HT-29 (cell line): ENCODE measurements at regions not wholly inside any gene's neighbourhood (a gene's known extent, or its start where the extent isn't known, plus 50 kb on each side); places are given as distances from the start of the nearest gene placed in this dataset.

Source experiments
- DNase-seq: peaks from one replicate; pipeline ENCODE4 v3.0.0-alpha.2; 2015; ENCODE audit warnings: low spot score

DNA sequence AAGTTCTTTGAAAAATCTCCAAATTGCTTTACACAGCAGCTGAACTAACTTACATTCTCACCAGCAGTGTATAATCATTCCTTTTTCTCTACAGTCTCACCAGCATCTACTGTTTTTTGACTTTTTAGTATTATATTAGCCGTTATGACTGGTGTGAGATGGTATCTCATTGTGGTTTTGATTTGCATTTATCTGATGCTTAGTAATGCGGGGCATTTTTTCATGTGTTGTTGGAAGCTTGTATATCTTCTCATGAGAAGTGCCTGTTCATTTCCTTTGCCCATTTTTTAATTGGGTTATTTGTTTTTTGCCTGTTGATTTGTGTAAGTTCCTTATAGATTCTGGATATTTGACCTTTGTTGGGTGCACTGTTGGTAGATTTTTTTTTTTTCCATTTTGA lies 931.7 kb downstream of the CENPC start:
- DNase-seq = no peak

DNA sequence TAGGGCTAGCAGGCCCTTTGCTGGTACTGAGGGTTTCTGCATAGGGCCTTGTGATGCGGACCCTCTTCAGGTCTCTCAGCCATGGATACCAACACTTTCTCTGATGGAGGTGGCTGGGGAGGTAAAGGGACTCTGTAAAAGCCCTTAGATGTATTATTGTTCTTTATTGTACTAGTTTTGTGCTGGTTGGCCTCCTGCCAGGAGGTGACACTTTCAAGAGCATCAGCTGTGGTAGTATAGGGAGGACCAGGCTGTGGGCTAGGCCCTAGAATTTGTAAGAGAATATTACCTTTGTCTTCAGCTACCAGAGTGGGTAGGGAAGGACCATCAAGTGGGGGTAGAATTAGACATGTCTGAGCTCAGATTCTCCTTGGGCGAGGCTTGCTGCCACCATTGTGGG lies 936.3 kb downstream of the CENPC start:
- no peak for DNase-seq

DNA sequence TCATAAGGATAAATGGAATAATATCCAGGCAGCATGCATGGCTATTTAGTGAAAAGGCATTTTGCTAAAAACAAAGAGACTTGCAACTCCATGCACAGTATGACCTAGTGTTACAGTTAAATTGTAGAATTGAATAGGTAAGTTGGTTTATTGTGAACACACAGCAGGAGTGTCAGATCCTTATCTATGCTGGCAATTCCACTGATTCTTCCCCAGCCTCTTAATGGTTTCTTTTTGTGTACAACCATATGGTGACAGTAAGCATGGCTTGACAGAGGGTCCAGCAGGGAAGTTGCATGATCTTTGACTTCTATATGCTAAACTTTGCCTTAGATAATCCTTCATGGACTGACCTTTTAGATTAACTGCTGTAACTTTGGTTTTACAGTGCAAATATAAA lies 936.6 kb upstream of the EPHA5 start:
- DNase-seq = no peak

DNA sequence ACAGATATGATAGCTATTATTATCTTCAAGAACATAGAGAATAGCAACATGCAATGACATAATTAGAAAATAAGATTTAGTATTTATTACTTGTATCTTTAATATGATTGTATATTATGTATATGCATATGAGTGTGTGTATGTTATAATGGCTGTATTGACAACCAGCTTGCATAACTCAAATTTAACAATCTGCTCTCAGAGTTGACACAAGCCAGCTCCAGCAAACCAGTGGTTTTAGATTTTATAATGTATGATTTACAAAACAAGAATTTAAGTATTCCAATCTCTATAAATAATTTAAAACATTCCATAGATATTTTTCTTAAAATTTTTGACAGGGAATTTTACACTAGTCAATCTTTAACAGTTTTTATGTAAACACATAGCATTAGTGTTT lies 935.9 kb upstream of the EPHA5 start:
- no peak for DNase-seq

DNA sequence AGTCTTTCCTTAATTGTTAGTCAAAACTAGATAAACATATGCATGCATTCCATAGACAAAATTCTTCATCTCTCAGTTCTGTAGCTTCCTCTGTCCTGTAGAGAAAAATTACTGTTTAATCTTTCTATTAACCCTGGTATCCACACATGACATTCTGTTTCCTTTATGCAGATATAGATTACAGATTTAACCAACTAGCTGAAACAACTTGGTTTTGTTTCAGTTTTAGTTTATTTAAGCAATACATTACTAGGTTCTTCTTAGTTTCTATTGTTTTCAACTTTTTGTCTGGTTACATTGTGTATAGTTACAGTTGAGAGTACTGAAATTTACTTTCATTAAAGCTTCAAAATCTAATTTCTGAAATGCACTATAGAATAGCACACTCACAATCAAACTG lies 933.9 kb upstream of the EPHA5 start:
- DNase-seq = no peak

DNA sequence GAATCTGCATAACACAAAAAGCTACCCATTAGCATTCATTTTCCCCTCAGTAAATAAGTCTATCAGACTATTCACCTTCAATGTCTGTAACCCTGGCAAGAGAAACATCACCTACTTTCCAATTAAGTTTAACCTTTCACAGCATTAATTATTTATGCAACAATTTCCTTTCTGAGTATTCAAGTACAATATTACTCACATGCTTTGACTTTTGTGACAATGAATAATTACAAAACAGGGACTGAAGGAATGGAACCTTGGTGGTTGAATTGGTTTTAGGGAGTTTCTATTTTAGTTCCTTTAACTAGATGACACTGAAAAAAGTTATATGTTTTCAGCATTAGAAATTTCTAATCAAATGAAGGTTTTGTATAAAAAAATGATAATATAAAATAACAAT lies 932.3 kb upstream of the EPHA5 start:
- no peak for DNase-seq

DNA sequence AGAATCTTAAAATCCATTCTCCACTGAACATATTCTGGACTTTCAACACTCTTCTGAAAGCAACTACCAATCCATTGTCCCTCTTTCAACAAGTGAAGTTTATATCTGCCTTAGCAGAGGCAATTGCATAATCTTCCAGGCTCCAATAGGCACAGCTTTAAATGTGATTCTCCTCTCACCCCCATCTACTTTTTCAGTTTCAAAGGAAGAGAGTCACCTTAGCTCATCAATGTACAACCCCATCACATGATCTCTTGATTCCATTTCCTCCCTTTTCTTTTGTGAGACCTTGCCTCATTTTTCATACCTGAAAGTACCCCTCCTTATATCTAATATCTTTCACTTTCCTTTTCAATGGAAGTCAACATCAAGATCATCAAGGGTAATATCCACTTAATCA lies 921.7 kb upstream of the EPHA5 start:
- DNase-seq = no peak

DNA sequence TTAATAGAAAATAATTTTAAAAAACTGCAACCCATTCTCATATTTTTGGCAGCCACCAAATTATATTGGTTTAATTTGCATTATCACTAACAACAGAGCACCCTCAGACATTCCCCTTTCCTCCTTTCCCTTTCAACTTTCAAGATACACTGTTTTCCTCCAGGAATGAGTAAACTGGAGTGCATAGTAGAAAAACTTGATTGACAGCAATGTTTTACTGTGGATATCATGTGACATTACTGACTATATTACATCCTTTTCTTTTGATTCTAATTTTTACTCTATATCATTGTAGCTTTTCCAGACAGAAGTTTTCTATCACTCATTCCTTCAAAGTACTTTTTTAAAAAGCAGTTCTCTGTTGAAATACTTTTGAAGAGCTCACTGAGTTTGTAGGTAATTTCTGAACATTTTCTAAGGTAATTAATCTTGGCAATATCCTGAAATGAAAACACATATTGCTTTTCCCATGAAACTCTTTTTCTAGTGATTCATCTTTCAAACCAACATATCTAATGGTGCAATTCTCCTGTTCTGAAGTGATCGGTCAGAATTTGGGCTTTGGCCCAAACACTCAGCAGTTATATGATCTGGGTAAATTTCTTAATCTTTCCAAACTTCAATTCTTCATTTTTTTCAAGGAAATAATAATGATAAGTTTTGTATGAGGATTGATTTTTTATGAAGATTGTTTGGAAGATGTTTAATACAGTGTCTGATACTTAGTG lies 920.4 kb upstream of the EPHA5 start:
- no peak for DNase-seq

DNA sequence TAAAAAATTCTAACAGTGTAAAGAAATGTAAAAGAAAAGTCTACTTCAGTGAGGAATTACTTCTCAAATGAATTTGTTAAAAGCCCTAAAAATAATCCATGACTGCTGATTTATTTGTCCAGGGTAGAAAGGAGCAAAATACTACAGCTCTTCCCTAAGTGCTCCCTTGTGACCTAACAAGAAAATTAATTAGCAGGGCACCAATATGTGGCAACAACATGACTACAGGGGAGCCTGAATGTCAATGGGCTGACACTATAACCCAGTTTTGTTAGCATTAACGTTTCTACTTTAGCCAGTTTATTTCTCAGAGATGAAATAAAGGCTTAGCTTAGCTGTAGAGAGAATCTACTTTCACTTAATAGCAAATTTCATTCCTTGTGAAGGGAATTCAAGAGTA lies 918.9 kb upstream of the EPHA5 start:
- no peak for DNase-seq

DNA sequence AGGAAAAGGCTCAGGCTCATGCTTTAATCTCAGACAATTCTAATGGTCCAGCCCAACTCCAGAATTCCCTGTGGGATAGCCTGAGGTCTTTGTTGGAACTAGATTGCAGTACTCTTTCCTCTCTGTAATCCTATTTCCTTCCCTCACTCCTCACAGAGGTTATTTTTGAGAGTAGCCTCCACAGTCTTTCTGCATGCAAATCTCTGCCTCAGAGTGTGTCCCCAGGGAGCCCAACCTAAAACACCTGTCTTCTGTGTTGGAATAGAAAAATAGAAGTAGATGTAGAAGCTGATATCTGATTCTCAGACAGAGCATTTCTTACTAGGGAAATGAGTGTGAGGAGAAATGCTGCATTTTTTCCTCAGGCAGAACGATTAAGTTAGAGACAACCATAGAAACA lies 915.5 kb upstream of the EPHA5 start:
- no peak for DNase-seq

DNA sequence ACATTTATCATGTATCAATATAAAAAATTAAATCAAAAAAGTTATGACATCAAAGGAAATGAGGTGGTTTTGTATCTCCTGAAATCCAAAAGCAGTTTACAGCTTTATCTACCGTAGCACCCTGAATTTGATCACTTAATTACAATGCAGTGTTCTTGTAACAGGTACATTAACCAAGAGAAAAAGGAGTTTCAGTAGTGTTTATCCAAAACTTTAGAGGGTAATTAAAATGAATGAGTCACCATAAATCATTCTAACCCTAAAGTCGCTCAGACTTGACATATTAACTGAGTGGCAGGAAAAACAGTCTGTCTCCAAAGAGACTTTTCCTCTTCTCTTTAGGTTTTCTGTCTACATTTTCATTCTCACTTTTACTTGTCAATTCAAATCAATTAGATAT lies 907.6 kb upstream of the EPHA5 start:
- DNase-seq = peak; percentile 36

DNA sequence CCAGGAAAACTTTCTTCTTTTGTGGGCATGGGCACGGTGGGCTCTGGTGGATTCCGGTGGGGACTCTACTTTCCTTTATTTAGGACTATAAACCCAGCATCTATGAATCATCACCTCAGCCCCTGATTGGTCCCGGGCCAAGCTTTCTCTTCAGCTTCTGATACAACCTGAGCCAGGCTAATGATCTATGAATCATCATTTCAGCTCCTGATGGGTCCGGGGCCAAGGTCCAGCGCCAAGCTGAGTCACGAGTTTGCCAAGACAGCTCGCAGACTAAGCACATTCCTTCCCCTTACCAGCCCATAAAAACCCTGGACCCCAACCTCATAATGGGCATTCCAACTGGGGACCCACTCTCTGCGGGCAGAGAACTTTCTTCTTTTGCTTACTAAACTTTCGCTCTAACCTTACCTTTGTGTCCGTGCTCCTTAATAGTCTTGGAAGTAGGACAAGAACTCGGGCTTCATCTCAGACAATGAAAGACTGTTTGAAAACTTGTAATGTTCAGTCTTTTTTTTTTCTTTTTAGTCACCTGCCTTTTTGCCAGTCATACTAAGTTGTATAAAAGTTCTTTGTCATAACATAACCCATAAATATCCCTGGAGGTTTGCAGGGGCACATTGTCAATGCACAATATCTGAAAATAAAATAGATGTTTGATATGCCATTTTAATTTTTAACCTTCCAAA lies 904.9 kb upstream of the EPHA5 start:
- peak; percentile 92 for DNase-seq

DNA sequence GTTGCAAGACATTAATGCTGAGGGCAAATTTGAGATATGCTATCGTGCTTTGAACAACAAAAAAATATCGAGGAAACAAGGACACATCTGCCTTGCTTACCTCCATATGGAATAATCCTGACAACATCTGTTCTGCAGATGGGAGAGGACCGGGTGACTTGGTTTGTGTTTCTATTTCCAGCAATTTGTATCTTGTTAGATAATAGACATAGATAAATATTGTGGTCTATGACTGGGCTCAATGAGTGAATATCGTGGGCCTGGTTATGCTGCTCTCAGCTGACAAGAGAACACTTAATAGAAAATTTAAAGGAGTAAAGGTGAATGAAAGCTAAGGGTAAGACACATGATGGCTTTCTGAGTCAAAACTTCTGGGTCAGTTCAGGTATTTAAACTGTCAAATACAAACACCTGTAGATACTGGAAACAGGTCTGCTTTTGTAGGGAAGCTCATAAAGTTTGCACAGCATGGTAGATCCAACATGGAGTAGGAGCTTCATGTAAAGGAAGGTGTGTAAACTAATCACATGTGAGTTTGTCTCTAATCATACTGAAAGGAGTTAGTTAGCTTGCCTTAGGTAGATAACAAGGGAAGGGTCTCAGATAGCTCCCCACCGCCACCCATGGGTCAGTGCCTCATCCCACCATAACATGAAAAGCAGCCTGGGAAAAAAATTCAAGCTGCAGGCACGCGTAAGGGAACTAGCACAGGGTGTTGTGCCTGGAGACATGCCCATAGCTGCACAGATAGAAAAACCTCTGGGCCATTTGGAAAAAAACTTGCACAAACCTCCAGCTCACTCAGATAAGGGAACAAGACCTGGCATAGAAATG lies 904.1 kb upstream of the EPHA5 start:
- no peak for DNase-seq

DNA sequence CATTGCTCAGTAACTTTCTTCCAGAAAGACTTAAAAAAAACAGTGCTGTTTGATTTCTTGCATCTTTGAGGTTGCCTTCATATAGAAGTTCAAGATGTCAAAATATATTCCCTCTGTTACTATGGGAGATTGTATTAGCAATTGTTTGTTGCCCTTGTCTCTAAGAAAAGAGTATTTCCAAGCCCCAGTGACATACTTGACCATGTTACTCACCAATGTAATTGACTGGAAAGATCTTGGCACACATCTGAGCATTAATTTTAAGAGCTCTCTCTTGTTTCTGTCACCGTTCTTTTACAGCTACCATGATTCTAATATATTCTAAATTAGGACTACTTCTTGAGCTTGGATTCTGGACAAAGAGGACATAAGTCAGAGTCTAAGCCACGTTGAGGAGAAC lies 902.7 kb upstream of the EPHA5 start:
- DNase-seq = no peak

DNA sequence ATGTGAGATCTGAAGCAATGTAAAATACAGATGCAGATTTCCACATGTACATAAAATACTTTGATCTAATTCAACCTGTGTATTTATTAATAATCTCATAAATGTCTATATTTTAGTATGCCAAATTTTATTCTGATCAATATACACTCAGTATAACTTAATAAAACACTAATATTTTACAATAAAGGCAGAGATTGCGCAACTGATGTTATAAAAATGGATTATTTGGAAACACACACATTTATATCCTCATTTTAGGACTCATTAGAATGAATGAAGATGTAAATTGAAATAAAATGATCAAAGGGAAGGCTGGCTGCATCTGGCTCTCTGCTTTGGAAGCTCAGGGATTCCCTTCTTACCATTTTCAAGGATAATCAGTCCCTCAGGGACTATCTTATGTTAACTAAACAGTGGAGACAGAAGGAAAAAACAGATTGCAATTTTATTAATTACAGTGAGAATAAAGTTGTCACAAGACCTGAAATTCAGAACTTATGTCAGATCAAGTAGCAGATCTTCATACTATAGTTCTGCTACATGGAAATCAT lies 900.9 kb upstream of the EPHA5 start:
- DNase-seq = no peak

DNA sequence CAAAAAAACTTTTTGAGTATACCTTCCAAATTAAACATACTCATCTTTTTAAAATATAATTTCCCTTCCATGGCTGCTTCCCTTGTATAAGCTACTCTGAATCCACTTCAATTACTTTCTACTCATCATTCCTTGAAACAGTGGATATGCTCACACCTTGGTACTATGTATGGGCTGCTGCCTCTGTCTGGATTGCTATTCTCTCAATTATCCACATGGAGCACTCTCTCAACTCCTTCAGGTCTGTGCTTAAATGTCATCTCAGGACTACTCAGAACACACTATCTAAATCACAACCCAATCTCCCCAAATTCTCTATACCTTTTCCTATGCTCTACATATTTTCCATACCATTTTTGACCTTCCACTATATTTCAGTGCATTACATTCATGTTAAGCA lies 898.9 kb upstream of the EPHA5 start:
- DNase-seq = no peak

DNA sequence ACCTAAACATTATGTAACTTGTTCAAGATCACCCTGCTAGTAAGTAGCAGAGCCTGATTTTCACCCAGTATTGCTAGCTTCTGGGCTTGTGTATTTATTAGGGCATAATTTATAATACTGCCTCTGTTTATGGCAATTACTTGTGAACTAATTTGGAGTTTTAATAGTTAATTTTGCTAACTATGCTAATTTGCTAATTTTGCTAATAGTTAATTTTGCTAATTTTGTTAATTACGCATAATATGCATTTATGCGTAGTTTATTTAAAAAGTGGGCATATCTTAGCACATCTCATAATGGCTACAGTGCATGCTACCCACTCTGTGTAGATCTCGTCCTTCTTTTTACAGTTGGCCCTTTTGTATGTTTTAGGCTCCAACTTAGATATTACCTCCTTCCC lies 898.1 kb upstream of the EPHA5 start:
- DNase-seq = no peak

DNA sequence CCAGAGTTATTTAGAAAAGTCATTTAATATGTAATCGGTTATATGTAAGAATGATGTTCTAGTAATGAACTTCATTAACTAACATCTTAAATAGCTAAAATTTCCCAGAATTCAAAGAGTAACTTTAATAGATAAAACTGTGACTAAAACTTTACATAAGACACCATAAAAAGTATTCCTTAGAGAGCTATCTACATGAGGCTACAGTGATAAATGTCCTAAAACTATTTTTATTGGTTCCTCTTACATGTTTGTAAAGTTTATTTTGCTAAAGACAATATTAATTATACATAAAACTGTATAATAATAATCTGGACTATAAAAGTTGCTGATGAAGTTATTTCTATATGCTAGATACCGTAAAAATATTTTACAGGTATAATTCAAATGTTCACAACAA lies 897.7 kb upstream of the EPHA5 start:
- peak; percentile 26 for DNase-seq

DNA sequence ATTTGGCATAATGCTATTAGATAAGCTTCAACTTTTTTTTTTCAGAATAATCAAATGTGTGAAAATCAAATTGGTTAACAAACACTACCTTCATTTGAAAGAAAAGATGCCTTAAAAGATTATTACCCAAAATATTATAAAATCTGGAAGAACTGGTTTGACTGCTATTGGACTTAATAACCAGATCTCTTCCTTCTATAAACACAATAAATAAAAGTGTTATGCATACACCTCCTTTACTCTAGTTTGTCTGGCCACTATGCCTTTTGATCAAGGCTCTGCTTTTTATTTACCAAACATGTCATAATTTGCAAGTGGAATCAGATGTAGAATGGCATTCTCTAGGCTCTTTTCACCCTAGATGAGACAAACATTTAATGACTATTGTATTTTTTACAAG lies 897.3 kb upstream of the EPHA5 start:
- DNase-seq = peak; percentile 77

DNA sequence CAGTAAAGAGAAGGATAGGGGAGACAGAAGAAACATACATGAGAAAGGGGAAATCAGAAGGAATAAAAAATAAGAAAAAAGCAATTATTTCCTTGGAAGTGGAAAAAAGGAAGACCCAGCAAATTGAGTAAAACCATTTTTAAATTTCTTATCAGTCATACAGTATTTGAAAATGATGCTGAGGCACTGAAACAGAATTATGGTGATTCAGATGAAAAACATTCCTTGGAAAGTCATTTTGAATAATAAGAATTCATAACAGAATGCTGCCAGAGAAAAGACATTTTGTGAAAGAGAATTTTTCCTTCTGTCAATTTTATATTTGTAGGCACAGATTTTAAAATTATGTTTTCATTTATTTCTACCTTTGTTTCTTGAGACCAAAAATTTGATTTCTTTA lies 895.5 kb upstream of the EPHA5 start:
- no peak for DNase-seq

DNA sequence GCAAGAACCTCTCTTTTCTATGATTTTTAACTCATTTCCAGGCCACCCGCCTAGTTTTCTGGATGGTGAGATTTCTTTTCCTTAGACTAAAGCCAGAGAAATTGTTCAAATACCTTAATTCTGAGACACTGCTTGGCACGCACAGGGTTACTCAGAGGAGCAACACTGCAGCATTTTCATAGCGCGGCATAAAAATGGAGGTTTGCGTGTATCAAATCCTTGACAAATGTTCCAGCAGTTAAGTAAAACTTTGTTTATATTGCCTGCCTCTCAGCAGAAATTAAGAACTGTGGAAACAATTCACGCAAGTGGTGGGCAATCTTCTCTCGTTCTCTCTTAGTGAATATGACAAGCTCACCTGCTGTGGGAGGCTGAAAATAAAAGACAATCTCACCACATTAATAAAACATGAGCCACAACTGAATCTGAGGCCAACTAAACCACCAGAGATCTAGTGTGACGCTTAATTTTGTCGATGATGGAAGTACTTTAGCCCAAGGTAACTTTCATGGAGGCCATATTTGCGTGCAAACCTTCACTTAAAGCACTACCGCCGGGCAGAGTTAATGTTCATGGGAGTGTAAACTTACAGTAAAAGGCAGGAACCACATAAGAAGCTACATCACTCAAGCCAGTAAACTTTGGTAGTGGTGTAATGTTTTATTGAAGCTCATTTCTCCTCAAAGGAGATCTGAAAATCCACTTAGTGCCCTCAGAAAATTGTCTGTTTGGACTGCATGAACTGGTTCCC lies 894.8 kb upstream of the EPHA5 start:
- no peak for DNase-seq
